Activated CD8-positive, alpha-beta T cell treated with anti-CD3 and anti-CD28 coated beads, Interleukin-2, amount 10 ng/mL, durations not matched to agents 7 days and 5 days (primary cell): ENCODE measurements at regions not wholly inside any gene's neighbourhood (a gene's known extent, or its start where the extent isn't known, plus 50 kb on each side); places are given as distances from the start of the nearest gene placed in this dataset.
"Not testable (repeated sequence)": the region's sequence is repeated elsewhere in the genome, so short reads cannot be mapped to it uniquely, and the experiment has no call there.

Experiments
- ATAC-seq: fragments of 150-1000 bp; cut with Tn5 transposase; one replicate; pipeline ENCODE4 v1.10.0; 2021; ENCODE audit warnings: moderate library complexity
- CTCF ChIA-PET: fragments of 350-600 bp; sonication (Branson Sonifier 250); formaldehyde crosslinking; loops from one replicate; lab custom pipeline; 2021; ENCODE audit warnings: antibody characterized with exemption; lab: Charles Lee
- POLR2A ChIA-PET: fragments of 350-600 bp; sonication (Branson Sonifier 250); formaldehyde crosslinking; loops from one replicate; lab custom pipeline; 2021; ENCODE audit warnings: antibody characterized with exemption; lab: Charles Lee
- DNase-seq: peaks from one replicate; pipeline ENCODE4 v3.0.0-alpha.2; 2020
- H3K27ac Mint-ChIP-seq: one replicate; pipeline ENCODE4 v1.8.0; 2021; ENCODE audit warnings: mild to moderate bottlenecking, mixed read lengths
- H3K27me3 Mint-ChIP-seq: one replicate; pipeline ENCODE4 v1.8.0; 2021; ENCODE audit warnings: low read depth, mixed read lengths
- H3K36me3 Mint-ChIP-seq: one replicate; pipeline ENCODE4 v1.8.0; 2021; ENCODE audit warnings: low read depth, mixed read lengths
- H3K4me1 Mint-ChIP-seq: one replicate; pipeline ENCODE4 v1.8.0; 2021; ENCODE audit warnings: low read depth, mixed read lengths
- H3K4me3 Mint-ChIP-seq: one replicate; pipeline ENCODE4 v1.8.0; 2021; ENCODE audit warnings: mild to moderate bottlenecking, mixed read lengths
- H3K9me3 Mint-ChIP-seq: one replicate; pipeline ENCODE4 v1.8.0; 2022; ENCODE audit warnings: mixed read lengths; ENCODE audit not compliant: insufficient read depth

DNA sequence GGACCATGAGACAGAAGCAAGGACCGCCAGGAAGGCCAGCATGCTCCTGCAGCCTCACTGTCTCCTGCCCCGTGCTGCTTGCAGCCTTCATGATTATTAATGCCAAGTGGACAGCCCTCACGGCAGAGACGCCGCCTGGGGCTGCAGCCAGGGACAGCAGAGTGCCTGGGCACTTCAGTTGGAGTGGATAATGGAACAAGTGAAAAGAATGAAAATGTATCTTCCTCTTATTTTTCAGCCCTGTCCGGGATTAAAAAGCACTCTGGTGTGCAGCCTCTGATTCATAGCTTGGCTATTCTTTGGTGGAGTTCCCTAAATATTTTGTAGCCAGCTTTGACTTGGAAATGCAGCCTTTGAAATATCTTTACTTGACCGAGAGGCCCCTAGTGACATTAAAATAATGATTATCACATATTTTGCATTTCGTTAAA, 1404.2 kb downstream of the BRD1 start:
- CTCF ChIA-PET, result no interaction called here
- POLR2A ChIA-PET, result no interaction called here

GRCh38 chr22:48422900-48423480, 1404.7 kb downstream of the BRD1 start:
- DNase-seq, result no peak
- Mint-ChIP-seq H3K9me3 (no peaks in the 10 kb centered on the region), H3K36me3 (no peaks in the 10 kb centered on the region), H3K27me3 (no peaks in the 10 kb centered on the region), H3K4me3 (no peak overlapping the region), H3K4me1 (no peaks in the 10 kb centered on the region), H3K27ac (no peak overlapping the region)
- POLR2A ChIA-PET, result no interaction called here
- no peak for ATAC-seq
- CTCF ChIA-PET, result no interaction called here

More for the DNA sequence above, 1404.2 kb downstream of the BRD1 start:
- Mint-ChIP-seq H3K27me3 (no peaks in the 10 kb centered on the region), H3K36me3 (no peaks in the 10 kb centered on the region), H3K9me3 (no peaks in the 10 kb centered on the region), H3K4me3 (no peak overlapping the region), H3K4me1 (no peaks in the 10 kb centered on the region), H3K27ac (no peak overlapping the region)
- DNase-seq, result no peak
- no peak for ATAC-seq

- ATAC-seq (no peak), DNase-seq (no peak)
- no peak overlapping the region for H3K4me3 Mint-ChIP-seq
- no peaks in the 10 kb centered on the region for H3K27me3 Mint-ChIP-seq
- H3K9me3 Mint-ChIP-seq, result no peaks in the 10 kb centered on the region
- no peaks in the 10 kb centered on the region for H3K4me1 Mint-ChIP-seq
- CTCF ChIA-PET, result no interaction called here
- POLR2A ChIA-PET, result no interaction called here
- no peaks in the 10 kb centered on the region for H3K36me3 Mint-ChIP-seq
- no peak overlapping the region for H3K27ac Mint-ChIP-seq
Measured at GRCh38 chr22:48418831-48419230, 1408.8 kb downstream of the BRD1 start.

GRCh38 chr22:48417225-48418070, 1410.2 kb downstream of the BRD1 start:
- no peak overlapping the region for H3K27ac Mint-ChIP-seq
- no peak for ATAC-seq
- H3K27me3 Mint-ChIP-seq, result no peaks in the 10 kb centered on the region
- no peaks in the 10 kb centered on the region for H3K4me1 Mint-ChIP-seq
- POLR2A ChIA-PET, result no interaction called here
- H3K4me3 Mint-ChIP-seq, result no peak overlapping the region
- no peak for DNase-seq
- CTCF ChIA-PET, result no interaction called here
- no peaks in the 10 kb centered on the region for H3K36me3 Mint-ChIP-seq
- no peaks in the 10 kb centered on the region for H3K9me3 Mint-ChIP-seq

DNA sequence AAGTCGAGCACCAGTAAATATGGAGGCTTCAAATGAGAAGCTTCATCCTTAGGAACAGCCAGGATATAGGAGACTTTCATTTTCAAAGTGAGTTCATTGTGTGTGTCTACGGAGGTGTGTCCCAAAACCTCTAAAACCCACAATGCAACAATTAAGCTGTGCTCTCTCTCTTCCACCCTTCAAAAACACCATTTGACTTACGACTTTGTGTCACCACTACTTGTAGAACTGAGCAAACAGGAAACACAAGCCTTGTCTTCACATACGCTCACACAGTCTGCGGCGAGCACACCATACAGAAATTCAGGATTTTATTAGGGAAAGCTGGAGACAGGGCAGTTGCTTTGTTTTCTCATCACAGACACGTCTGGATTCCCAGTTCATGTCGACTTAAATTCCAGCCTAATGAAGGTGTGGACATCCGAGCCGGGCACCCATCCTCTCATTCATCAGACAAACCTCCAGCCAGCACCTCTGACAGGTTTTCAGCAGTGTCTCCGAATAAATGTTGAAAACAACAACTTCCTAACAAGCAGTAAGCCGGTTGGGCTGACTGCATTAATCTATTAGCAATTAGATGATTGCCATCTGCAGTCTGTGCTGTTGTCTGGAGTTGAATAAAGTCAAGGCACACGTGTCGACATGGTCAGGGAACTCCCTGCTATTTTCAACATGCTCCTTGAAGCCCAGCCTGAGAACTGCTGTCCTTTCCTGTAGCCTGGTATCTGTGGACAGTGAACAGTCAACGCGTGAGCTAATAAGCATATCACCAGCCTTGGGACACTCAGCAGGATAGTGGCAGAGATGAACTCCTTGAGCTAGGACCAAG, 1411.1 kb downstream of the BRD1 start:
- Mint-ChIP-seq H3K4me1 (no peaks in the 10 kb centered on the region), H3K9me3 (no peaks in the 10 kb centered on the region), H3K27ac (no peak overlapping the region), H3K36me3 (no peaks in the 10 kb centered on the region), H3K4me3 (no peak overlapping the region), H3K27me3 (no peaks in the 10 kb centered on the region)
- ChIA-PET CTCF (no interaction called here), POLR2A (no interaction called here)
- ATAC-seq, result no peak
- DNase-seq, result no peak

DNA sequence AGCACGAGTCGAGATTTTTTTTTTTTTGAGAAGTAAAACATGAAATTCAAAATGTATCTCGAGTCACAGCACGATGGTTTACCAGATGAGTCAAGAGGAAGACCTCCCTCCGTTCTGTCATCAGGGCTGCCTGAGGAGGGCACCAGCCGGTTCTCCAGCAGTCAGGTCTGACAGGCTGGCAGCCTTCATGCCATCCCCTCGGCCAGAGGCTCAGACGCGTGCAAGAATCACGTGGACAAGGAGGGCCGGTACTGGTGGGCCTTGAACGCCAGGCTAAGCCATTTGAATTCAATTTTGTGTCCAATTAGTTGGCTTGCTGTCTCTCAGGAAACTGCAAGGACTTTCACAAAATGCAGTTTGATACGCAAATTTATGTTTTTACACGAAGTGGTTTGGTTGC, 1412.2 kb downstream of the BRD1 start:
- DNase-seq, result no peak
- Mint-ChIP-seq H3K9me3 (no peaks in the 10 kb centered on the region), H3K27me3 (no peaks in the 10 kb centered on the region), H3K4me1 (no peaks in the 10 kb centered on the region), H3K27ac (no peak overlapping the region), H3K4me3 (no peak overlapping the region), H3K36me3 (no peaks in the 10 kb centered on the region)
- ATAC-seq, result no peak
- CTCF ChIA-PET, result no interaction called here
- POLR2A ChIA-PET, result no interaction called here

DNA sequence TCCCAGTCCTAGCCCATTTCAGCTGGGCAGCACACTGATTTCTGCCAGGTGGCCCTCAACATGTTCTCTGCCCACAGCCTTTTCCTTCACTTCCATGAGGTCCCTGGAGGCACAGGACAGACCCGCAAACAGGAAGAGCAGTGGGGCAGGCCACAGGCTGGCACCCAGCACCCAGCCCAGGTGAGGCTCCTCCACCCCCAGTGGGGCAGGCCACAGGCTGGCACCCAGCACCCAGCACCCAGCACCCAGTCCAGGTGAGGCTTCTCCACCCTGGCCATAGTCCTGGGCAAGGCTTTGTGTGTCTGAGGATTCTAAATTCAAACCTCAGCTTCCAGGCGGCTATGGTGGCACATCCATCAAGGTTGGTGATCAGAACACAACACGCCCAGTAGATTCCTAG, 1413.0 kb downstream of the BRD1 start:
- POLR2A ChIA-PET, result no interaction called here
- Mint-ChIP-seq H3K9me3 (no peaks in the 10 kb centered on the region), H3K4me1 (no peaks in the 10 kb centered on the region), H3K4me3 (no peak overlapping the region), H3K27me3 (no peaks in the 10 kb centered on the region), H3K27ac (no peak overlapping the region), H3K36me3 (no peaks in the 10 kb centered on the region)
- ATAC-seq (no peak), DNase-seq (no peak)
- CTCF ChIA-PET, result no interaction called here

DNA sequence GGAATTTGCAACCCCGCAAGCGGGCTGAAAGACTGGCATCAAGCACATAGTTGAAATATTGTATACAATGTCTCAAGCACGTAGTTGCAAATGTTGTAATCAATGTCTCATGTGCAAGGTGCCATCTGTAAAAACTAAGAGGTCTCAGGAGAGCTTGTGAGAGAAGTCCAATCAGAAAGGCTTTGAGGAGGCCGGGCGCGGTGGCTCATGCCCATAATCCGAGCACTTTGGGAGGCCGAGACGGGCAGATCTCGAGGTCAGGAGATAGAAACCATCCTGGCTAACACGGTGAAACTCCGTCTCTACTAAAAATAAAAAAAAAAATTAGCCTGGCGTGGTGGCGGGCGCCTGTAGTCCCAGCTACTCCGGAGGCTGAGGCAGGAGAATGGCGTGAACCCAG, 1414.7 kb downstream of the BRD1 start:
- POLR2A ChIA-PET, result not testable (repeated sequence)

GRCh38 chr22:48410536-48410935, 1417.1 kb downstream of the BRD1 start:
- no peaks in the 10 kb centered on the region for H3K27me3 Mint-ChIP-seq
- ChIA-PET POLR2A (no interaction called here), CTCF (no interaction called here)
- H3K4me3 Mint-ChIP-seq, result no peak overlapping the region
- DNase-seq, result no peak
- H3K27ac Mint-ChIP-seq, result no peak overlapping the region
- H3K9me3 Mint-ChIP-seq, result no peaks in the 10 kb centered on the region
- H3K4me1 Mint-ChIP-seq, result no peaks in the 10 kb centered on the region
- no peaks in the 10 kb centered on the region for H3K36me3 Mint-ChIP-seq
- ATAC-seq, result no peak

More for the DNA sequence above, 1414.7 kb downstream of the BRD1 start:
- H3K9me3 Mint-ChIP-seq, H3K4me1 Mint-ChIP-seq, H3K27me3 Mint-ChIP-seq, H3K36me3 Mint-ChIP-seq, ATAC-seq, H3K4me3 Mint-ChIP-seq, DNase-seq, H3K27ac Mint-ChIP-seq, CTCF ChIA-PET: not testable (repeated sequence)

GRCh38 chr22:48407256-48407955, 1420.3 kb downstream of the BRD1 start:
- Mint-ChIP-seq H3K36me3 (no peaks in the 10 kb centered on the region), H3K27ac (no peak overlapping the region), H3K9me3 (no peaks in the 10 kb centered on the region), H3K4me3 (no peak overlapping the region), H3K27me3 (no peaks in the 10 kb centered on the region), H3K4me1 (no peaks in the 10 kb centered on the region)
- ATAC-seq (no peak), DNase-seq (no peak)
- POLR2A ChIA-PET, result no interaction called here
- CTCF ChIA-PET, result interaction anchor here (1.2 kb wide), 1 partner anchor 22 kb away, joined by 3 read pairs; no protein-coding TSS in a partner anchor

DNA sequence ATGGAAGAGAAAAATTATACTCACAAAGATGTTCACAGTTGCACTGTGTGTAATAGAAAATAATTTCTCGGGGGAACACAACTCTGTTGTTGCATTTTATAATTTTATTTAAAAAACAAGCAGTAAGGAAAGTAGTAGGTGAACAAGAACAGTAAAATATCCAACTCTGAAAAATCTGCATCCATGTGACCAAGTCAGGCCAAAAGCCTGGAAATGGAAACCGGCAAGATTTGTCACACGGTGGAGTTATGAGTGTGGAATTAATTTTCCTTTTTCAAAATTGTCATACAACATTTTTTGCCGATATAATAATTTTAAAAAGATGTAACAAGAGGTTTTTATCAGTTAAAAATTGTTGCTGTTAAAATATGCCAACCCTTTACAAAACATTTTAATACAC, 1421.5 kb downstream of the BRD1 start:
- DNase-seq (no peak), ATAC-seq (no peak)
- no peaks in the 10 kb centered on the region for H3K9me3 Mint-ChIP-seq
- no peaks in the 10 kb centered on the region for H3K36me3 Mint-ChIP-seq
- no peak overlapping the region for H3K4me3 Mint-ChIP-seq
- POLR2A ChIA-PET, result no interaction called here
- H3K27me3 Mint-ChIP-seq, result no peaks in the 10 kb centered on the region
- no peaks in the 10 kb centered on the region for H3K4me1 Mint-ChIP-seq
- H3K27ac Mint-ChIP-seq, result no peak overlapping the region
- CTCF ChIA-PET, result no interaction called here
